ENCODE measurements at regions not wholly inside any gene's neighbourhood (a gene's known extent, or its start where the extent isn't known, plus 50 kb on each side); places are given as distances from the start of the nearest gene placed in this dataset.

- in situ Hi-C loops (cut with HindIII; ENCODE audit: low pct_ligation_motif_present, low sequenced_read_pairs) = no loop called here
- H3K27me3 ChIP-seq (replicated peaks) = no peaks in the 10 kb centered on the region
- no peak overlapping the region for H3K27ac ChIP-seq
- H3K36me3 ChIP-seq (replicated peaks) = no peaks in the 10 kb centered on the region
- TF ChIP-seq CTCF (IDR thresholded peaks at IDR 0.05; ENCODE audit: low read depth, low read length, missing control alignments) = no peak
- H3K4me3 ChIP-seq (ENCODE audit: low read depth, low read length) = no peak overlapping the region
- no peak for DNase-seq
These were observed 99.6 kb downstream of the ODF2L start for GRCh38 chr1:86296305-86297205.

GRCh38 chr1:86289746-86290145, 106.4 kb downstream of the ODF2L start:
- in situ Hi-C loops (cut with HindIII; ENCODE audit: low pct_ligation_motif_present, low sequenced_read_pairs) = no loop called here

GRCh38 chr1:86289161-86289560, 107.0 kb downstream of the ODF2L start:
- in situ Hi-C loops (cut with HindIII; ENCODE audit: low pct_ligation_motif_present, low sequenced_read_pairs) = no loop called here
- TF ChIP-seq CTCF (IDR thresholded peaks at IDR 0.05; ENCODE audit: low read depth, low read length, missing control alignments) = no peak
- no peak for DNase-seq

More at GRCh38 chr1:86289746-86290145, 106.4 kb downstream of the ODF2L start:
- no peak for TF ChIP-seq CTCF (IDR thresholded peaks at IDR 0.05; ENCODE audit: low read depth, low read length, missing control alignments)
- H3K4me3 ChIP-seq (ENCODE audit: low read depth, low read length) = no peak overlapping the region
- no peaks in the 10 kb centered on the region for H3K27me3 ChIP-seq (replicated peaks)
- no peak overlapping the region for H3K27ac ChIP-seq
- no peak for DNase-seq
- H3K36me3 ChIP-seq (replicated peaks) = no peaks in the 10 kb centered on the region

GRCh38 chr1:86288586-86289147, 107.5 kb downstream of the ODF2L start:
- Histone ChIP-seq H3K4me3 (ENCODE audit: low read depth, low read length) (no peak overlapping the region), H3K27ac (no peak overlapping the region), H3K36me3 (replicated peaks) (no peaks in the 10 kb centered on the region), H3K27me3 (replicated peaks) (no peaks in the 10 kb centered on the region)
- no peak for TF ChIP-seq CTCF (IDR thresholded peaks at IDR 0.05; ENCODE audit: low read depth, low read length, missing control alignments)
- in situ Hi-C loops (cut with HindIII; ENCODE audit: low pct_ligation_motif_present, low sequenced_read_pairs) = no loop called here
- no peak for DNase-seq

More at GRCh38 chr1:86289161-86289560, 107.0 kb downstream of the ODF2L start:
- no peak overlapping the region for H3K4me3 ChIP-seq (ENCODE audit: low read depth, low read length)
- H3K27ac ChIP-seq = no peak overlapping the region
- no peaks in the 10 kb centered on the region for H3K27me3 ChIP-seq (replicated peaks)
- no peaks in the 10 kb centered on the region for H3K36me3 ChIP-seq (replicated peaks)

GRCh38 chr1:86285796-86286195, 110.3 kb downstream of the ODF2L start:
- Histone ChIP-seq H3K36me3 (replicated peaks) (no peaks in the 10 kb centered on the region), H3K4me3 (ENCODE audit: low read depth, low read length) (no peak overlapping the region), H3K27ac (no peak overlapping the region), H3K27me3 (replicated peaks) (no peaks in the 10 kb centered on the region)
- in situ Hi-C loops (cut with HindIII; ENCODE audit: low pct_ligation_motif_present, low sequenced_read_pairs) = no loop called here
- DNase-seq = no peak
- TF ChIP-seq CTCF (IDR thresholded peaks at IDR 0.05; ENCODE audit: low read depth, low read length, missing control alignments) = no peak

Data from brain microvascular endothelial cell (primary cell).